Hepatocyte (in vitro differentiated cells): ENCODE measurements at regions not wholly inside any gene's neighbourhood (a gene's known extent, or its start where the extent isn't known, plus 50 kb on each side); places are given as distances from the start of the nearest gene placed in this dataset.
A peak's percentile ranks its signal among the peaks of the same experiment; 100 is the strongest.

Source experiments
- DNase-seq: peaks from one replicate; pipeline ENCODE4 v3.0.0-alpha.2; 2016; ENCODE audit warnings: low spot score
- H2AFZ ChIP-seq: fragments of 200-600 bp; sonication (generic); 2 replicates; pipeline ENCODE4 v1.6.0; 2016; ENCODE audit warnings: antibody characterized with exemption, mild to moderate bottlenecking
- H3K27ac ChIP-seq: fragments of 200-600 bp; sonication (generic); 2 replicates; pipeline ENCODE4 v1.5.1; 2016; ENCODE audit warnings: mild to moderate bottlenecking
- H3K27me3 ChIP-seq: fragments of 200-600 bp; sonication (generic); 2 replicates; pipeline ENCODE4 v1.6.1; 2016
- H3K36me3 ChIP-seq: fragments of 200-600 bp; sonication (generic); replicated peaks from 2 replicates; pipeline ENCODE4 v1.5.1; 2016; ENCODE audit warnings: low read depth; ENCODE audit not compliant: insufficient read depth
- H3K4me1 ChIP-seq: fragments of 200-600 bp; sonication (generic); 2 replicates; pipeline ENCODE4 v1.5.1; 2016; ENCODE audit warnings: mild to moderate bottlenecking, moderate library complexity; ENCODE audit not compliant: insufficient read depth
- H3K4me2 ChIP-seq: fragments of 200-600 bp; sonication (generic); 2 replicates; pipeline ENCODE4 v1.6.0; 2016
- H3K4me3 ChIP-seq: fragments of 200-600 bp; sonication (generic); 2 replicates; pipeline ENCODE4 v1.5.1; 2016; ENCODE audit warnings: mild to moderate bottlenecking
- H3K79me2 ChIP-seq: fragments of 200-600 bp; sonication (generic); 2 replicates; pipeline ENCODE4 v1.6.0; 2017; ENCODE audit warnings: mild to moderate bottlenecking
- H3K9me2 ChIP-seq: fragments of 200-600 bp; sonication (generic); replicated peaks from 2 replicates; pipeline ENCODE4 v1.6.0; 2017; ENCODE audit warnings: mild to moderate bottlenecking; ENCODE audit not compliant: insufficient read depth
- H3K9me3 ChIP-seq: fragments of 200-600 bp; sonication (generic); 2 replicates; pipeline ENCODE4 v1.5.1; 2016; ENCODE audit warnings: low read depth, mild to moderate bottlenecking
- H4K20me1 ChIP-seq: fragments of 200-600 bp; sonication (generic); 2 replicates; pipeline ENCODE4 v1.6.0; 2016; ENCODE audit warnings: mild to moderate bottlenecking; ENCODE audit not compliant: insufficient read depth, poor library complexity, severe bottlenecking
- EZH2 ChIP-seq: fragments of 200-600 bp; sonication (generic); IDR thresholded peaks from 2 replicates; pipeline ENCODE4 v1.6.1; 2016; ENCODE audit warnings: antibody characterized with exemption, mild to moderate bottlenecking, borderline replicate concordance
- EZH2phosphoT487 ChIP-seq: fragments of 200-600 bp; sonication (generic); IDR thresholded peaks from one replicate; pipeline ENCODE4 v1.6.1; 2018; ENCODE audit warnings: antibody characterized with exemption, mild to moderate bottlenecking, low read depth, moderate library complexity; ENCODE audit not compliant: unreplicated experiment, severe bottlenecking
- WGBS: methylation state at CpG from one replicate; pipeline ENCODE4 v1.1.6; 2016; ENCODE audit warnings: low lambda C conversion rate; ENCODE audit errors: missing lambda C conversion rate; 5-methylcytosine and 5-hydroxymethylcytosine counted together
- TF ChIP-seq, protein P1 (sequence below): fragments of 200-600 bp; sonication (generic); IDR thresholded peaks from 2 replicates; pipeline ENCODE4 v1.5.1; 2016; ENCODE audit warnings: antibody characterized with exemption, mild to moderate bottlenecking; ENCODE audit not compliant: poor library complexity

DNA sequence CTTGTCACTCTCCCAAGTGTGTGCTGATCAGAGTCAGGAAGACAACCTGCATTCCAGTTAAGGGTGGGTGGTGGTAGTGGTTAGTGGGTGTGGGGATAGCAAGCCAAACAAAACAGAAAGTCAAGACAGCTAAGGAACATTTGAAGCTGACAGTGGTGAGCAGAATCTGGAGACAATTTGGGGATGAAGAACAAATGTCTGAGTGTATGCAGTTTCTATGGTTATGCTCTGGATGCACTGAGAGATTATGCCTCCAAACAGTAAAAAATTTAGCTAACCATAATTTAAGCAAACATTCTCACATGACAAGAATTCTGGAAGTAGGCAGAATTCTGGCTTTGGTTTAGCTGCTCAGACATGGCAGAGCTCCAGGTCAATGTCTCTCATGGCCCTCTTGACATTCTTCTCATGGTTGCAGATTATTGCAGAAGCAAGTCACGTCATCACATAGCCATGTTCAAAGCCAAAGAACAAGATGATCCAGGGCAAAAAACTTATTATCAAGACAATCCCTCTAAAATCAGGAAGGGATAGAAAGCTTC lies 148.7 kb downstream of the LURAP1L start:
- TF ChIP-seq EZH2phosphoT487 (no peak), EZH2 (no peak)
- TF ChIP-seq, protein P1, sequence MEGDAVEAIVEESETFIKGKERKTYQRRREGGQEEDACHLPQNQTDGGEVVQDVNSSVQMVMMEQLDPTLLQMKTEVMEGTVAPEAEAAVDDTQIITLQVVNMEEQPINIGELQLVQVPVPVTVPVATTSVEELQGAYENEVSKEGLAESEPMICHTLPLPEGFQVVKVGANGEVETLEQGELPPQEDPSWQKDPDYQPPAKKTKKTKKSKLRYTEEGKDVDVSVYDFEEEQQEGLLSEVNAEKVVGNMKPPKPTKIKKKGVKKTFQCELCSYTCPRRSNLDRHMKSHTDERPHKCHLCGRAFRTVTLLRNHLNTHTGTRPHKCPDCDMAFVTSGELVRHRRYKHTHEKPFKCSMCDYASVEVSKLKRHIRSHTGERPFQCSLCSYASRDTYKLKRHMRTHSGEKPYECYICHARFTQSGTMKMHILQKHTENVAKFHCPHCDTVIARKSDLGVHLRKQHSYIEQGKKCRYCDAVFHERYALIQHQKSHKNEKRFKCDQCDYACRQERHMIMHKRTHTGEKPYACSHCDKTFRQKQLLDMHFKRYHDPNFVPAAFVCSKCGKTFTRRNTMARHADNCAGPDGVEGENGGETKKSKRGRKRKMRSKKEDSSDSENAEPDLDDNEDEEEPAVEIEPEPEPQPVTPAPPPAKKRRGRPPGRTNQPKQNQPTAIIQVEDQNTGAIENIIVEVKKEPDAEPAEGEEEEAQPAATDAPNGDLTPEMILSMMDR = no peak
- H3K4me2 ChIP-seq = no peak overlapping the region
- no peak overlapping the region for H2AFZ ChIP-seq
- no peaks in the 10 kb centered on the region for H3K9me3 ChIP-seq
- 50% methylated on average over 1 of the region's 1 CpG for WGBS
- no peaks in the 10 kb centered on the region for H3K4me1 ChIP-seq
- DNase-seq = peak; percentile 50
- no peaks in the 10 kb centered on the region for H4K20me1 ChIP-seq
- no peaks in the 10 kb centered on the region for H3K27me3 ChIP-seq
- no peaks in the 10 kb centered on the region for H3K36me3 ChIP-seq
- no peaks in the 10 kb centered on the region for H3K9me2 ChIP-seq
- no peaks in the 10 kb centered on the region for H3K79me2 ChIP-seq
- no peak overlapping the region for H3K4me3 ChIP-seq
- H3K27ac ChIP-seq = peak overlapping the region; percentile 75

DNA sequence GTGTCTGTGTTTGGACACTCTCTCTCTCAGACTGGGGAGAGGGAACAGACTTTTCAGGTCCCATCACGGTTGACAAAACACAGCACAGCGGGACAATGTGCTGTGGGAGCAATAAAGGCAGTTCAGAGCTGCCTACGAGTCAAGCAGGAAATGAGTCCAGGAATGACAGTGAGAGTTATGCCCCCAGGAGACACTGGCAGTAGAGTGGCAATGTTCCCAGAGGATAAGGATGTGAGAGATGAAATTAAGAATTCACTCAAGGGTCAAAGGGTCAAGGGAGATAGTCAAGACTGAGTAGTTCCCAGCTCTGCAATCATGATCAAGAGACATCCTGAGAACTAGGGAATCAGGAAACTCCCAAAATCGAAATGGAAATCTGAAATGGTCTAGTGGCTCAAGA lies 156.1 kb downstream of the LURAP1L start:
- no peak for DNase-seq
- no peaks in the 10 kb centered on the region for H3K9me2 ChIP-seq
- no peak for TF ChIP-seq EZH2phosphoT487
- TF ChIP-seq EZH2 = no peak
- TF ChIP-seq, protein P1 = no peak
- H4K20me1 ChIP-seq = no peaks in the 10 kb centered on the region
- H3K9me3 ChIP-seq = no peaks in the 10 kb centered on the region
- WGBS = 76% methylated on average over 4 of the region's 4 CpGs
- no peak overlapping the region for H3K27ac ChIP-seq
- no peaks in the 10 kb centered on the region for H3K4me1 ChIP-seq
- no peak overlapping the region for H3K4me3 ChIP-seq
- no peaks in the 10 kb centered on the region for H3K36me3 ChIP-seq
- H3K27me3 ChIP-seq = no peaks in the 10 kb centered on the region
- H3K4me2 ChIP-seq = no peak overlapping the region
- H3K79me2 ChIP-seq = no peaks in the 10 kb centered on the region
- no peak overlapping the region for H2AFZ ChIP-seq

DNA sequence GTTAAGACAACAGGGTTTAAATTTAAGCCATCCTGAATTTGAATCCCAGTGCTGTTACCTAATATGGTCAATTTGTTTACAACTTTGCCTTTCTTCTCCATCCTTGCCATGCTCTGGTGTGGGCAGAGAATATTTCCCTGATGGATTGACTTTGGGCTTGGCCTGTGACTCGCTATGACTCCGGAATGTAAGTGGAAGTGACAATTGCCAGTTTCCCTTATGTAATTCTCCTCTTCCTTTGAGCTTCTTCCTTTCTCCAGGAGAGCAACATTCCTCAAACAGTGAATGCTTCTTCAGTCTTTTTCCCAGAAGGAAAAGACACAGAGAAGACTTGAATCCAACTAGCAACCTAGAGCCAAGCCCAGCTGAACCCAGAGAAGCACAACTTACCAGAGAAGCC lies 159.1 kb downstream of the LURAP1L start:
- WGBS = 50% methylated on average over 2 of the region's 2 CpGs
- Histone ChIP-seq H3K4me1 (no peaks in the 10 kb centered on the region), H3K79me2 (no peaks in the 10 kb centered on the region), H3K27ac (no peak overlapping the region), H3K36me3 (no peaks in the 10 kb centered on the region), H3K9me3 (no peaks in the 10 kb centered on the region), H3K9me2 (no peaks in the 10 kb centered on the region), H4K20me1 (no peaks in the 10 kb centered on the region), H2AFZ (no peak overlapping the region), H3K27me3 (no peaks in the 10 kb centered on the region), H3K4me3 (no peak overlapping the region), H3K4me2 (no peak overlapping the region)
- DNase-seq = no peak
- TF ChIP-seq, protein P1 = no peak
- no peak for TF ChIP-seq EZH2phosphoT487
